Trophoblast cell (in vitro differentiated cells and primary cell): ENCODE measurements at regions not wholly inside any gene's neighbourhood (a gene's known extent, or its start where the extent isn't known, plus 50 kb on each side); places are given as distances from the start of the nearest gene placed in this dataset.

Experiments used
- DNase-seq, 2 donors: peaks; one replicate each; pipeline ENCODE4 v3.0.0-alpha.2; 2016
- H2AFZ ChIP-seq: 2 replicates; pipeline ENCODE4 v1.6.1; 2013; ENCODE audit warnings: low read length, moderate library complexity, mild to moderate bottlenecking; ENCODE audit not compliant: insufficient read depth, poor library complexity
- H2AK5ac ChIP-seq: 2 replicates; pipeline ENCODE4 v1.6.1; 2013; ENCODE audit warnings: mild to moderate bottlenecking, low read length
- H2BK120ac ChIP-seq: 2 replicates; pipeline ENCODE4 v1.6.1; 2013; ENCODE audit warnings: low read length, mild to moderate bottlenecking, moderate library complexity; ENCODE audit not compliant: insufficient read depth, poor library complexity
- H2BK12ac ChIP-seq: 2 replicates; pipeline ENCODE4 v1.6.1; 2013; ENCODE audit warnings: mild to moderate bottlenecking, low read length, moderate library complexity
- H2BK5ac ChIP-seq: 2 replicates; pipeline ENCODE4 v1.6.1; 2013; ENCODE audit warnings: low read length, low read depth, moderate library complexity, mild to moderate bottlenecking; ENCODE audit not compliant: poor library complexity
- H3K14ac ChIP-seq: 2 replicates; pipeline ENCODE4 v1.6.1; 2013; ENCODE audit warnings: mild to moderate bottlenecking, low read length
- H3K18ac ChIP-seq: 2 replicates; pipeline ENCODE4 v1.6.1; 2013; ENCODE audit warnings: mild to moderate bottlenecking, low read length
- H3K23ac ChIP-seq: 2 replicates; pipeline ENCODE4 v1.6.1; 2013; ENCODE audit warnings: low read length
- H3K27ac ChIP-seq: 2 replicates; pipeline ENCODE4 v1.5.1; 2013; ENCODE audit warnings: low read depth, mild to moderate bottlenecking, inconsistent platforms, low read length, moderate library complexity
- H3K27me3 ChIP-seq: 2 replicates; pipeline ENCODE4 v1.6.1; 2013; ENCODE audit warnings: inconsistent platforms, mild to moderate bottlenecking, low read length, moderate library complexity; ENCODE audit not compliant: insufficient read depth
- H3K36me3 ChIP-seq, 2 experiments: 1 replicate in 1 of 2; 2 replicates in 1 of 2; pipeline ENCODE4 v1.6.1; 2013; ENCODE audit warnings: low read length in 2 of 2, mild to moderate bottlenecking in 2 of 2, moderate library complexity in 1 of 2; ENCODE audit not compliant: insufficient read depth in 2 of 2, control insufficient read depth in 1 of 2
- H3K4ac ChIP-seq: 2 replicates; pipeline ENCODE4 v1.6.1; 2013; ENCODE audit warnings: low read depth, mild to moderate bottlenecking, low read length, moderate library complexity
- H3K4me1 ChIP-seq, 2 experiments: 1 replicate in 1 of 2; 2 replicates in 1 of 2; pipeline ENCODE4 v1.6.1; 2013; ENCODE audit warnings: low read length in 2 of 2, mild to moderate bottlenecking in 2 of 2, moderate library complexity in 1 of 2; ENCODE audit not compliant: insufficient read depth in 2 of 2, control insufficient read depth in 1 of 2
- H3K4me2 ChIP-seq: 2 replicates; pipeline ENCODE4 v1.6.1; 2013; ENCODE audit warnings: inconsistent platforms, mild to moderate bottlenecking, low read length, moderate library complexity
- H3K4me3 ChIP-seq: 2 replicates; pipeline ENCODE4 v1.5.1; 2013; ENCODE audit warnings: mild to moderate bottlenecking, low read depth, low read length, inconsistent platforms
- H3K79me1 ChIP-seq: one replicate; pipeline ENCODE4 v1.6.1; 2013; ENCODE audit warnings: low read length
- H3K79me2 ChIP-seq: 2 replicates; pipeline ENCODE4 v1.6.1; 2013; ENCODE audit warnings: low read length, mild to moderate bottlenecking; ENCODE audit not compliant: control insufficient read depth, insufficient read depth, poor library complexity
- H3K9ac ChIP-seq: 2 replicates; pipeline ENCODE4 v1.6.1; 2013; ENCODE audit warnings: mild to moderate bottlenecking, low read length
- H3K9me3 ChIP-seq: 2 replicates; pipeline ENCODE4 v1.6.1; 2013; ENCODE audit warnings: low read depth, mild to moderate bottlenecking, control low read depth, inconsistent platforms, low read length; ENCODE audit not compliant: insufficient read depth
- H4K12ac ChIP-seq: 2 replicates; pipeline ENCODE4 v1.6.1; 2013; ENCODE audit warnings: low read depth, mild to moderate bottlenecking, low read length, moderate library complexity
- H4K8ac ChIP-seq: 2 replicates; pipeline ENCODE4 v1.6.1; 2013; ENCODE audit warnings: low read depth, mild to moderate bottlenecking, low read length, moderate library complexity
- H4K91ac ChIP-seq: one replicate; pipeline ENCODE4 v1.6.1; 2013; ENCODE audit warnings: low read depth, mild to moderate bottlenecking, low read length, moderate library complexity
- WGBS: extraction: QIAGEN DNeasy Blood & Tissue Kit; methylation state at CpG from one replicate; pipeline ENCODE4 v1.1.7; 2013; ENCODE audit warnings: missing lambda C conversion rate; ENCODE audit not compliant: insufficient read length, insufficient coverage; ENCODE audit errors: extremely low coverage; 5-methylcytosine and 5-hydroxymethylcytosine counted together

- DNase-seq, result peak; percentile 19 to 75
- H3K4me3 ChIP-seq, result no peak overlapping the region
- H3K4ac ChIP-seq, result no peak overlapping the region
- H3K18ac ChIP-seq, result no peak overlapping the region
- no peaks in the 10 kb centered on the region for H3K79me2 ChIP-seq
- no peaks in the 10 kb centered on the region for H3K9me3 ChIP-seq
- no peak overlapping the region for H3K27ac ChIP-seq
- H3K4me2 ChIP-seq, result no peak overlapping the region
- H2AFZ ChIP-seq, result no peak overlapping the region
- no peak overlapping the region for H4K8ac ChIP-seq
- H3K4me1 ChIP-seq, result peaks cover 0 to 3% of the 10 kb centered on the region in 2 experiments
- no peak overlapping the region for H3K23ac ChIP-seq
- H3K14ac ChIP-seq, result no peak overlapping the region
- no peaks in the 10 kb centered on the region for H3K27me3 ChIP-seq
- no peak overlapping the region for H4K12ac ChIP-seq
- H3K79me1 ChIP-seq, result no peaks in the 10 kb centered on the region
- no peak overlapping the region for H2BK120ac ChIP-seq
- H2BK12ac ChIP-seq, result no peak overlapping the region
- no peaks in the 10 kb centered on the region for H3K36me3 ChIP-seq
- no CpG with 5 or more reads among the region's 12 CpGs for WGBS
- no peak overlapping the region for H2AK5ac ChIP-seq
- no peak overlapping the region for H2BK5ac ChIP-seq
- no peak overlapping the region for H4K91ac ChIP-seq
- no peak overlapping the region for H3K9ac ChIP-seq
These were observed 107.7 kb downstream of the TENT4A start for GRCh38 chr5:6820851-6821479.

DNA sequence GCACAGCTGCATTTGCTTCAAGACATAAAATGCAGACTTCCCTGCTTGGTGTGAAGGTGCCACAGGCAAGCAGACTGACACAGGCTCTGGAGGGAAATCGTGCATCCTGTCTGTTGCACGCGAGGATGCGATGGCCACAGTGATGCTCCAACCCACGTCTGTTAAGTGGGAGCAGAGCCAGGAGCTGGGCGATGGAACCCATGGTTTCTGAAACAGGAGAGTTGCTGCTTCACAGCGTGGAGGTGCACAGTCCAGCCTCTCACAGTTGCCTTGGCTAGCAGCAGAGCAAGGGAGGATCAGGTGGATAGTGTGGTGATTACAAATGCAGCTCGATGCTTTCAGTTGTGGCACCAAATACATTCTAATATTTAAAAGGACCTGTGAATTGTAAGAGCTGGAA, 108.8 kb downstream of the TENT4A start:
- H2AK5ac ChIP-seq, result no peak overlapping the region
- H2BK12ac ChIP-seq, result no peak overlapping the region
- H3K79me2 ChIP-seq, result no peaks in the 10 kb centered on the region
- H4K12ac ChIP-seq, result no peak overlapping the region
- no peak for DNase-seq
- H3K79me1 ChIP-seq, result no peaks in the 10 kb centered on the region
- no peak overlapping the region for H3K4ac ChIP-seq
- no peak overlapping the region for H4K8ac ChIP-seq
- no peak overlapping the region for H2BK5ac ChIP-seq
- H3K9ac ChIP-seq, result no peak overlapping the region
- no peaks in the 10 kb centered on the region for H3K27me3 ChIP-seq
- H3K4me1 ChIP-seq, result peaks cover 0 to 3% of the 10 kb centered on the region in 2 experiments
- no peak overlapping the region for H3K18ac ChIP-seq
- H3K4me2 ChIP-seq, result no peak overlapping the region
- no peak overlapping the region for H3K27ac ChIP-seq
- no peaks in the 10 kb centered on the region for H3K36me3 ChIP-seq
- H3K4me3 ChIP-seq, result no peak overlapping the region
- no peaks in the 10 kb centered on the region for H3K9me3 ChIP-seq
- H4K91ac ChIP-seq, result no peak overlapping the region
- no peak overlapping the region for H3K14ac ChIP-seq
- H2BK120ac ChIP-seq, result no peak overlapping the region
- no peak overlapping the region for H3K23ac ChIP-seq
- no peak overlapping the region for H2AFZ ChIP-seq
- no CpG with 5 or more reads among the region's 8 CpGs for WGBS

DNA sequence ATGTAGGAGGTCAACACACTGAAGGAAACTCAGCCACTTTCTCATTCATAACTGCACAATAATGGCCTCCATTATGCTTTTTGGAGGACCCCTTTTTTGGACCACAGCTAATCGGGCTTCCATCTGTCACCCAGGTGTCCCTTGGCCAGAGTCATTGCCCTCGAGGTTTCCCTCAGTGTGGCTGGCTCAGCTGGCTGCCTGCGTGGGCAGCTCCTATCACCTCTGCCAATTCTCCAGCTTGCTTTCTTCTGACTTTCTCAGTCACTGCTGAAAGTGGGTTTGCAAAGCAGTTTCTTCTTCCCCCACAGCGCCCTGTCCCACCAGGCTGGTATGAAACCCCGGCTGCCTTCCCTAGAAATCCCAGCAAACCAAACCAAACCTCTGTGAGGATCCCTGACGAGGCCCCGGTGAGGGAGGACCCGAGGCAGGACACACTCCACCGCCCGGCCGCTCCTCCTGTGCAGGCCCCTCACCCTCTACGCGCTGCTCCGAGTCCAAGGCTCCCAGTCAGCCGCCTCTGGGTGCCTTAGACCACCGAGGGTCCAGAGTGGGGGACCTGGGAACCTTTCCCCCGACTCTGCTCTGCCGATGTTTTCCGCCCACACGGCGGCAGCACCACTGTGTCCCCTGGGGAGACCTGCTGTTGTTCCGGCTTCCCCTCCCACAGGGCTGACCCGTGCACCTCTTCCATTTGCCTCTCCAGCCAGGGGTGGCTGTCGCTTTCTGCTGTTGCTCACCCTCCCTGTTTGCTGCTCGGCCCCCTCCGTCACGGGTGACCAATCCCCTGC, 109.5 kb downstream of the TENT4A start:
- no peaks in the 10 kb centered on the region for H3K36me3 ChIP-seq
- H2AFZ ChIP-seq, result no peak overlapping the region
- H4K12ac ChIP-seq, result no peak overlapping the region
- H3K79me2 ChIP-seq, result no peaks in the 10 kb centered on the region
- no peak overlapping the region for H3K18ac ChIP-seq
- no peak overlapping the region for H3K4me2 ChIP-seq
- H3K27me3 ChIP-seq, result no peaks in the 10 kb centered on the region
- H3K79me1 ChIP-seq, result no peaks in the 10 kb centered on the region
- DNase-seq, result no peak
- no peak overlapping the region for H4K91ac ChIP-seq
- no peak overlapping the region for H2AK5ac ChIP-seq
- no peak overlapping the region for H3K4me3 ChIP-seq
- H3K4ac ChIP-seq, result no peak overlapping the region
- no peak overlapping the region for H2BK120ac ChIP-seq
- no peak overlapping the region for H3K27ac ChIP-seq
- no peak overlapping the region for H3K9ac ChIP-seq
- no peaks in the 10 kb centered on the region for H3K9me3 ChIP-seq
- no peak overlapping the region for H4K8ac ChIP-seq
- H2BK12ac ChIP-seq, result no peak overlapping the region
- H3K23ac ChIP-seq, result no peak overlapping the region
- no CpG with 5 or more reads among the region's 27 CpGs for WGBS
- H2BK5ac ChIP-seq, result no peak overlapping the region
- peaks cover 0 to 3% of the 10 kb centered on the region in 2 experiments for H3K4me1 ChIP-seq
- no peak overlapping the region for H3K14ac ChIP-seq

DNA sequence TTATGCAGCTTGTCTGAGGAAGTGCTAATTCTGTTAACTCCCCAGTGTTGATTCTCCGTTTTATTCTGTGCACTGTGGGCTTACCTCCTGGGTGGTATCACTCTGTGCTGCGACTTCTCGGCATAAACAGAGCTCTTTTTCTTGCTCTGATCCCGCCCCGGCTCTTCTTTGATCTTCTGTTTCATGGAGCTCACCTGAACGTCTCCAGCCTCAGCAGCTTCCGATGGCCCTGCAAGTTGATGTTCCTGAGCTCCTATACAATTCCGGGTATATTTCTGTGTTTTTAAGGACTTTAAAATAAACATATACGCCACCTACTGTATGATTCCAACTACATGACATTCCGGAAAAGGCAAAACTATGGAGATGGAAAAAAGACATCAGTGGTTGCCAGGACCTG, 110.8 kb downstream of the TENT4A start:
- Histone ChIP-seq H2BK120ac (no peak overlapping the region), H4K12ac (no peak overlapping the region), H3K79me1 (no peaks in the 10 kb centered on the region), H3K4ac (no peak overlapping the region), H3K4me1 (peaks cover 0 to 3% of the 10 kb centered on the region in 2 experiments), H2AFZ (no peak overlapping the region), H3K27ac (no peak overlapping the region), H3K18ac (no peak overlapping the region), H3K27me3 (no peaks in the 10 kb centered on the region), H4K91ac (no peak overlapping the region), H2AK5ac (no peak overlapping the region), H3K36me3 (no peaks in the 10 kb centered on the region), H2BK12ac (no peak overlapping the region), H3K79me2 (no peaks in the 10 kb centered on the region), H3K4me2 (no peak overlapping the region), H3K23ac (no peak overlapping the region), H3K14ac (no peak overlapping the region), H3K4me3 (no peak overlapping the region), H4K8ac (no peak overlapping the region), H2BK5ac (no peak overlapping the region), H3K9me3 (no peaks in the 10 kb centered on the region), H3K9ac (no peak overlapping the region)
- DNase-seq, result no peak
- WGBS, result no CpG with 5 or more reads among the region's 10 CpGs
